PC-3 (cell line): ENCODE measurements at regions not wholly inside any gene's neighbourhood (a gene's known extent, or its start where the extent isn't known, plus 50 kb on each side); places are given as distances from the start of the nearest gene placed in this dataset.

Experiments used
- ATAC-seq: fragments of 200-7000 bp; cut with Tn5 transposase; 2 replicates; pipeline ENCODE4 v1.9.1; 2020; ENCODE audit warnings: mild to moderate bottlenecking, moderate library complexity
- BruUV-seq: library from RNA; stranded (reverse); fragments of 400-500 nt; replicated peaks from 2 replicates; lab custom pipeline; 2021; lab: Mats Ljungman, UMichigan
- CTCF ChIA-PET: fragments of 300-600 bp; sonication (Branson Sonifier 250); formaldehyde crosslinking; loops from one replicate; lab custom pipeline; 2022; ENCODE audit warnings: antibody characterized with exemption; lab: Charles Lee
- POLR2A ChIA-PET: fragments of 300-600 bp; sonication (Branson Sonifier 250); formaldehyde crosslinking; loops from one replicate; lab custom pipeline; 2022; ENCODE audit warnings: antibody characterized with exemption; ENCODE audit not compliant: unreplicated experiment; lab: Charles Lee
- DNase-seq: peaks from one replicate; pipeline ENCODE4 v3.0.0-alpha.2; 2015
- H2AFZ ChIP-seq: fragments of 300-600 bp; sonication (generic); 2 replicates; pipeline ENCODE4 v1.6.0; 2016; ENCODE audit warnings: antibody characterized with exemption, low read length
- H3F3A ChIP-seq: fragments of 300-600 bp; sonication (generic); one replicate; pipeline ENCODE4 v1.6.0; 2017; ENCODE audit warnings: antibody characterized with exemption, low read length, control low read depth, mild to moderate bottlenecking; ENCODE audit not compliant: unreplicated experiment
- H3K27ac ChIP-seq: fragments of 300-600 bp; sonication (generic); 2 replicates; pipeline ENCODE4 v1.5.1; 2016; ENCODE audit warnings: mild to moderate bottlenecking, low read length
- H3K27me3 ChIP-seq: fragments of 300-600 bp; sonication (generic); 2 replicates; pipeline ENCODE4 v1.6.1; 2016; ENCODE audit warnings: low read length, mixed read lengths
- H3K36me3 ChIP-seq: fragments of 300-600 bp; sonication (generic); 2 replicates; pipeline ENCODE4 v1.6.1; 2016; ENCODE audit warnings: low read depth, mixed run types, low read length, mixed read lengths
- H3K4me1 ChIP-seq: fragments of 300-600 bp; sonication (generic); 2 replicates; pipeline ENCODE4 v1.5.1; 2016; ENCODE audit warnings: low read length; ENCODE audit not compliant: insufficient read depth
- H3K4me2 ChIP-seq: fragments of 300-600 bp; sonication (generic); 2 replicates; pipeline ENCODE4 v1.6.0; 2016; ENCODE audit warnings: low read length
- H3K4me3 ChIP-seq: fragments of 300-600 bp; sonication (generic); 2 replicates; pipeline ENCODE4 v1.5.1; 2016; ENCODE audit warnings: mild to moderate bottlenecking, low read length, mixed read lengths
- H3K79me2 ChIP-seq: fragments of 300-600 bp; sonication (generic); 2 replicates; pipeline ENCODE4 v1.6.1; 2017; ENCODE audit warnings: low read length, mixed read lengths
- H3K9ac ChIP-seq: fragments of 300-600 bp; sonication (generic); 2 replicates; pipeline ENCODE4 v1.6.0; 2016; ENCODE audit warnings: mild to moderate bottlenecking, low read length
- H3K9me2 ChIP-seq: fragments of 300-600 bp; sonication (generic); replicated peaks from 2 replicates; pipeline ENCODE4 v1.6.1; 2016; ENCODE audit warnings: mixed run types, low read length, mixed read lengths
- H3K9me3 ChIP-seq: fragments of 300-600 bp; sonication (generic); 2 replicates; pipeline ENCODE4 v1.6.1; 2016; ENCODE audit warnings: low read length, mixed read lengths
- H4K20me1 ChIP-seq: fragments of 300-600 bp; sonication (generic); 2 replicates; pipeline ENCODE4 v1.6.1; 2016; ENCODE audit warnings: low read length, mixed read lengths
- EZH2 ChIP-seq: fragments of 300-600 bp; sonication (generic); IDR thresholded peaks from one replicate; pipeline ENCODE4 v1.6.1; 2017; ENCODE audit warnings: antibody characterized with exemption, mild to moderate bottlenecking, low read length; ENCODE audit not compliant: unreplicated experiment
- EZH2phosphoT487 ChIP-seq: fragments of 300-600 bp; sonication (generic); IDR thresholded peaks from 2 replicates; pipeline ENCODE4 v1.6.1; 2018; ENCODE audit warnings: mild to moderate bottlenecking, antibody characterized with exemption, low read length, borderline replicate concordance
- intact Hi-C: fragments of 100-400 bp; cut with micrococcal nuclease; formaldehyde crosslinking; loops from 2 replicates; pipeline ENCODE4 v1.9.0; 2023
- TF ChIP-seq, protein P1 (sequence below): fragments of 300-600 bp; sonication (generic); conservative IDR thresholded peaks from 2 replicates; pipeline ENCODE4 v1.5.1; 2017; ENCODE audit warnings: antibody characterized with exemption, low read depth, mild to moderate bottlenecking, low read length

DNA sequence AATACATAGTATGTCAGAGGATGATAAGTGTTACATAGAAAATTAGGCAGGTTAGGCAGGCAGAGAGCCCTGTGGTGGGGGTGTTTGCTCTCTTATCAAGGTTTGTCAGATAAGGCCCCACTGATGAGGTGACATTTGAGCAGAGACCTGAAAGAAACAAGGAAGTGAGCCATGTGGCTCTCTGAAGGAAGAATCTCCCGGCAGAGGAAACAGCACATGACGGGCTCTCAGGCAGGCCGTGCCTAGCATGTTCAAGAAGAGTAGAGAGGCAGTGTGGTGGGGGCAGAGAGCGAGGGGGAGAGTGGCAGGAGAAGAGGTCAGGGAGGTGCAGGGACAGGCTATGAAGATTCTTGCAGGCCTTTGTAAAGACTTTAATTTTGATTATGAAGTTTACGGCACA, 82.0 kb upstream of the ASIC2 start:
- POLR2A ChIA-PET, result no interaction called here
- no peak for ATAC-seq
- H3K27ac ChIP-seq, result no peak overlapping the region
- H3K4me2 ChIP-seq, result no peak overlapping the region
- TF ChIP-seq EZH2phosphoT487 (no peak), EZH2 (no peak)
- TF ChIP-seq, protein P1, sequence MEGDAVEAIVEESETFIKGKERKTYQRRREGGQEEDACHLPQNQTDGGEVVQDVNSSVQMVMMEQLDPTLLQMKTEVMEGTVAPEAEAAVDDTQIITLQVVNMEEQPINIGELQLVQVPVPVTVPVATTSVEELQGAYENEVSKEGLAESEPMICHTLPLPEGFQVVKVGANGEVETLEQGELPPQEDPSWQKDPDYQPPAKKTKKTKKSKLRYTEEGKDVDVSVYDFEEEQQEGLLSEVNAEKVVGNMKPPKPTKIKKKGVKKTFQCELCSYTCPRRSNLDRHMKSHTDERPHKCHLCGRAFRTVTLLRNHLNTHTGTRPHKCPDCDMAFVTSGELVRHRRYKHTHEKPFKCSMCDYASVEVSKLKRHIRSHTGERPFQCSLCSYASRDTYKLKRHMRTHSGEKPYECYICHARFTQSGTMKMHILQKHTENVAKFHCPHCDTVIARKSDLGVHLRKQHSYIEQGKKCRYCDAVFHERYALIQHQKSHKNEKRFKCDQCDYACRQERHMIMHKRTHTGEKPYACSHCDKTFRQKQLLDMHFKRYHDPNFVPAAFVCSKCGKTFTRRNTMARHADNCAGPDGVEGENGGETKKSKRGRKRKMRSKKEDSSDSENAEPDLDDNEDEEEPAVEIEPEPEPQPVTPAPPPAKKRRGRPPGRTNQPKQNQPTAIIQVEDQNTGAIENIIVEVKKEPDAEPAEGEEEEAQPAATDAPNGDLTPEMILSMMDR, result no peak
- H3K9me3 ChIP-seq, result no peaks in the 10 kb centered on the region
- peaks cover 3% of the 10 kb centered on the region; the same call in 1 of the 2 replicates for H3K27me3 ChIP-seq
- intact Hi-C loops, result no loop called here
- H3F3A ChIP-seq, result no peaks in the 10 kb centered on the region
- no peaks in the 10 kb centered on the region for H3K36me3 ChIP-seq
- no peaks in the 10 kb centered on the region for H3K4me1 ChIP-seq
- no peaks in the 10 kb centered on the region for H3K9me2 ChIP-seq
- BruUV-seq, result no TSS peak
- DNase-seq, result no peak
- H3K79me2 ChIP-seq, result no peaks in the 10 kb centered on the region
- CTCF ChIA-PET, result no interaction called here
- no peak overlapping the region for H3K9ac ChIP-seq
- H3K4me3 ChIP-seq, result no peak overlapping the region
- no peak overlapping the region for H2AFZ ChIP-seq
- no peaks in the 10 kb centered on the region for H4K20me1 ChIP-seq

DNA sequence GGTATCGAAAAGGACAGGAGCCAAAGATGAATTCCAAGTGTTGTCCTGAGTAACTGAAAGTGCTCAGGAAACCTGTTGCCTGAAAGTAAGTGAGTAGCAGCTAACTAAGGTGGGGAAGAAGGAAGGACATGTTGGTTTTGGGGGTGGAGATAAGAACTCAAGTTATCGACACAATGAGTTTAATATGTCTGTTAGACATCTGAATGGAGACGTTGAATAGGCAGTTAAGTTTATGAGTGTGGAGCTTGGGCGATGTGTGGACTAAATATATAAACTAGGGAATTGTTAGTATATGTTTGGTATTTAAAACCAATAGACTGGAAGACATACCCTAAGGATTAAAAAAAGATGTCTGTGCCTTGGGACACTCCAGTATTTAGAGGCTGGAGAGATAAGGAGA, 82.7 kb upstream of the ASIC2 start:
- POLR2A ChIA-PET, result no interaction called here
- no peak for DNase-seq
- no peak for ATAC-seq
- no peaks in the 10 kb centered on the region for H3K79me2 ChIP-seq
- H3K9ac ChIP-seq, result no peak overlapping the region
- no peak overlapping the region for H3K27ac ChIP-seq
- CTCF ChIA-PET, result no interaction called here
- H3K9me3 ChIP-seq, result no peaks in the 10 kb centered on the region
- H3F3A ChIP-seq, result no peaks in the 10 kb centered on the region
- H3K27me3 ChIP-seq, result peaks cover 7% of the 10 kb centered on the region
- H4K20me1 ChIP-seq, result no peaks in the 10 kb centered on the region
- intact Hi-C loops, result no loop called here
- TF ChIP-seq, protein P1, result no peak
- TF ChIP-seq EZH2phosphoT487 (no peak), EZH2 (no peak)
- no peak overlapping the region for H2AFZ ChIP-seq
- no TSS peak for BruUV-seq
- no peaks in the 10 kb centered on the region for H3K9me2 ChIP-seq
- no peak overlapping the region for H3K4me2 ChIP-seq
- no peaks in the 10 kb centered on the region for H3K4me1 ChIP-seq
- H3K36me3 ChIP-seq, result no peaks in the 10 kb centered on the region
- H3K4me3 ChIP-seq, result no peak overlapping the region

DNA sequence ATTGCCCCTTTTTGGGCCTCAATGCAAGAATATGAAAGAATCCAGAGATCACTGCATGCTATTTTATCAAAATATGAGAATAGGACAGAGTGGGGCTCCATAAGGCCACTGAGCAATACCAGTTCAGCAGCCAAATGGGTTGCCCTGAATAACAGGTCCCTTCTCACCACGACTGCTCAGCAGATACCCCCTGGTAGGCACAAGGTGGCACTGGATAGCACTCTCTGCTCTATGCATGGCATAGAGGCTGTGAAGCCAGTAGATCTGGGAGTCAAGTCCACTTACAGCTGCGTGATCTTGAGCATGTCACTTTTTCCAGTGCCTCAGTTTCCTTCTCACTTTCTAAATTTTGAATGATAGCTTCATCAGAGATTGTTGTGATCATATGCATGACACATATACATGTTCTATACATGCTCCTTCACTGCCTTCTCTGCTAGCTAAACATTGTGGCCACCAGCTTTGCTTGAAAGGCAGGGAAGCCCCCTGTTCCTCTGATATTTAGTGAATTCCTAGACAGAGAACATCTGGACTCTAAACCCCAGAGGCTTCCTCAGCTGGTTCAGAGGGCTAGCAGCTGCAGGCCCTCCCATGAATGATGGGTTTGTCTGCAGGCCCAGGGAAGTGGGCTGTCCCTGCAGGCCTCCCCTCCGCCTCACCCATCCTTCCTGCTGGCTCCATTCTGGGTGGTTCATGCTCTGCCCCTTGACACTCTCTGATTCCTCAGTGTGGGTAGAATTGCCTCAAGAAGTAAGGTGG, 84.9 kb upstream of the ASIC2 start:
- no peak for TF ChIP-seq EZH2
- no peak for TF ChIP-seq EZH2phosphoT487
- TF ChIP-seq, protein P1, result no peak
- Histone ChIP-seq H3F3A (no peaks in the 10 kb centered on the region), H2AFZ (no peak overlapping the region), H3K79me2 (no peaks in the 10 kb centered on the region), H3K27ac (no peak overlapping the region), H3K9me2 (no peaks in the 10 kb centered on the region), H3K4me2 (no peak overlapping the region), H3K27me3 (peaks cover 19% of the 10 kb centered on the region), H3K9me3 (no peaks in the 10 kb centered on the region), H3K9ac (no peak overlapping the region), H4K20me1 (no peaks in the 10 kb centered on the region), H3K36me3 (no peaks in the 10 kb centered on the region), H3K4me3 (no peak overlapping the region), H3K4me1 (no peaks in the 10 kb centered on the region)
- ATAC-seq, result no peak
- no peak for DNase-seq
- ChIA-PET POLR2A (no interaction called here), CTCF (no interaction called here)
- no TSS peak for BruUV-seq
- intact Hi-C loops, result no loop called here
